ENCODE measurements at regions not wholly inside any gene's neighbourhood (a gene's known extent, or its start where the extent isn't known, plus 50 kb on each side); places are given as distances from the start of the nearest gene placed in this dataset.
"Not testable (repeated sequence)": the region's sequence is repeated elsewhere in the genome, so short reads cannot be mapped to it uniquely, and the experiment has no call there.

DNA sequence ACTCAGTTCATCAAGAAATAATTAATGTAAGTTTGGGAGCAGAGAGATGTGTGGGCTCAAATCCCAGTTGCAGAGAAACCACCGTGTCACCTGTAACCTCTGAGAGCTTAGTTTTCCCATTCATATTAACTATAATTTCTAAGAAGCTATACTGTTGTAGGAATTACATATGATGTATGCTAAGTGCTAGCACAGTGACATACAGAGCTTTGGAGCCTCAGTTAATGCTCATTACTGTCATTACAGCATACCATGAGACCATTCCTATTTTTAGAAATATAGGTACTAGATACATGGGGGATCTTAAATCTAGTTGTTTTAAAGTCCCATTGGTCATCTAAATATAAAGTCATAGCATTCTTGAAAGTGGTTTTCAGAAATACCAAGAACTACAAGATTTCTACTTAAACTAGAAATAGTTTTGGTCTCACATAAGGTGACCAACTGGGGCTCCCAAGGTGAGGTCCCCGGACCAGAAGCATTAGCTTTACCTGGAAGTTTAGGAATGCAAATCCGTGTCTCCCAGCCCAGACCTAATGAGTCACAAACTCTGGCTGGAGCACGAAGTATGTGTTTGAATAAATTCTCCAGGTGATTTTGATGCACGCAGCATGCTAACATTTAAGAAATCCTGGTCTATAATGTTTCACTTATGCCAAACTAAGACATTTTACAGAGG, 144.6 kb downstream of the LACC1 start:
- no peak for DNase-seq

DNA sequence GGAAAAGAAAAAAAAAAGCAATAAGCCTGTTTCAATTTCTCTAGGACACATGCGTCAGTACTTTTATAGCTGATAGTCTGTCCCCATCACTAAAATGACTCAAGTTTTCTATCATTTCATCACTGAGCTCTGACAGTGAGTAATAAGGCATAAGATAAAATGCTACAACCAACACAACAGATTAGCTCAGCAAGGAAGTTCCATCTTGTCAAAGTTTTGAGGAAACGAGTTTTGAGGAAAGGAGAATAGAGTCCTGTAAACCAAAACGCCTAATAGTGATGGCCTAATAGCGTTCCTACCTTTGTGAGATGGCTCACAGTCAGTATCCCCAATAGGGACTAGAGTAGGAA, 145.1 kb downstream of the LACC1 start:
- no peak for DNase-seq

DNA sequence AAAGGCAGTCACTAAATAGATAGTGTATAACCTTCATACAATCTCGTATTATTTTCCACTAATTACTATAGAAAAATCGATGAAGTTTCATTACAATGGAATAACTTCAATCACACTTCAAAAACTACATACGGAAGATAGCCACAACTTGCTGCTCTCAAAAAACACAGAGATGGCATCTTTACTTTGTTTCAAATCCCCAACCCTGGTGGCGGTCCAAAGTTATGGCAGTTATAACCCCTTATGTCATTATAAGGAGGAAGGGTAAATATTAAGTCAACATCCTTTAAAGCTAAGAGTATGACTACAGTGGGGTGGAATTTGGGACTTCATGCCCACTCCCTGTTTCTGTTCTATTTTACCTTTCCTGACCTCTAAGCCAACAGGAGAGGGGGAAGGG, 146.5 kb downstream of the LACC1 start:
- no peak for DNase-seq

DNA sequence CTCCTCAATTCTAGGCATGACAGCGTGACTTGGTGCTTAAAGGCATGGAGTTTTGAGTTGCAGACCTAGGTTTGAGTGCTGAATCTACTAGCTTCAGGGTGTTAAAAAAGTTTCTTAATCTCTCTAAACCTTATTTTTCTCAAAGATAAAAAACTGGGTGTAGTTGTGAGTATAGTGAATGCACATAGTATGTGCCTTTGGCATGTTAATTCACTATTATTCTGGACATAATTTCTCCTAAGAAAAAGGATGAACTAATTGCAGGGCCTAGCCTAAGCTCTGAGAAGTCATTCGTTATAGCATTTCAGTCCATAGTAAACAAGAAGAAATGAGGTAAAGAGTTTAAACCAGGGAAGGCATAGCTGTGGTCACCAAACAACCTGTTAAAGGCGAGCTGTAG, 149.0 kb downstream of the LACC1 start:
- DNase-seq, result no peak

DNA sequence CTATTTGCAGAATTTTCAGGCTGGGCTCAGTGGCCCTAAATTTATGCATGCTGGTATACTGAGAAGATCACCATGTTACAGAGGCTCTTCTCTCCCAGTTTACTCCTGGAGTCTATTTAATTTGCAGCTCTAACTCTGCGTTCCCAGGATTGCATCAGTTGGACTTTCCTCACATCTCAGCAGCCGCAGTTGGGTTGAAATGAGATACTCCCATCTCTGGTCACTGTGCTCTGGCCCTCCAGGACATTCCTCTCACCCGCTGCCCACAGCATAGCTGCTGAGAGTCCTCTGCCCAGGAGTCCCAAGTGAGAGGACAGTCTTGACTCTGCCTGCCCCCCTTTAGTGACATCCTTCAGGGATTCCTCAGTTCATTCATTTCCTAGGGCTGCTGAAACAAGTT, 150.9 kb downstream of the LACC1 start:
- no peak for DNase-seq

DNA sequence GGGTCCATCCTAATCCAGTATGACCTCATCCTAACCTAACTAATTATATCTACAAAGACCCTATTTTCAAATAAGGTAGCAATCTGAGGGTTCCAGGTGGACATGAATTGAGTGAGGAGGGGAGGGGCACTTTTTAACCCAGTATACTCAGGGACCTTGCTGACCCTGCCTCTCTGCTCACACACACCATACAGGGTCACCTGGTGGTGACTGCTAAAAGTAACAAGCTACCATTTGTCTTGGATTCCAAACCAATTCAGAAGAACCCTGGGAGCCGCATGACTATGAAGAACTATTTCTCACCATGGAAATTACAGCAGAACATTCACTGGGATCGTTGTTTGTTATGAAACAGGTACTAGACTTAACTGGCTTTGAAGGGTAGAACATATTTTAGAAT, 151.9 kb downstream of the LACC1 start:
- DNase-seq, result no peak

DNA sequence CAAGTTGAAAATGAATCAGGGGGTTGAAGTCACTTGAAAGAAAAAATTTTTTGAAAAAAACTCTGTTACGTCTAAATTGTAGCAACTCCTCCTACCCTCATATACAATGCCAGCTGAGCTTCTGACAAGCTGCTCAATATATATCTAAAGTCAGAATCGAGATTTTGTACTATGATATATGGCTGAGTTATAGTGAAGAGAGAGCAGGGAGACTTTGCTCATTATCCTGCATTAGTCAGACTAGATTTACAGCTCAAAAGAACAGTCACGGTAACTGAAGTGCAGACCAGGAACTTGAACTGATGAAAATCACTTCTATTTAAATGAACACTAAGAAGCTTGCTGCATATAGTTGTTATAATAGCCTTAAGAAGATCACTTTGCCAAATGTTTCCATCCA, 153.1 kb downstream of the LACC1 start:
- DNase-seq, result no peak

DNA sequence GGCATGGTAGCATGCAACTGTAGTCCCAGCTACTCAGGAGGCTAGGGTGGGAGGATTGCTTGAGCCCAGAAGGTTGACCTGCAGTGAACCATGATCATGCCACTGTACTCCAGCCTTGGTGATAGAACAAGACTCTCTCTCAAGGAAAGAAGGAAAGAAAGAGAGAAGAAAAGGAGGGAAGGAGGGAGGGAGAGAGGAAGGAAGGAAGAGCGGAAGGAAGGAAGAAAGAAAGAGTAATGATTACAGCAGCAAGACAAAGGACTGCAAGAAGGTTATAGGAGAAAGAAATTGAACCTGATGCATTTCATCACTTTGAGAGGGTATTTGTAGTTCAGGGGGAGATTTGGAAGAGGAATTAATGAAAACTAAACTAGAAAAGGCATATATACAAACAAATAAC, 155.7 kb downstream of the LACC1 start:
- no peak for DNase-seq

DNA sequence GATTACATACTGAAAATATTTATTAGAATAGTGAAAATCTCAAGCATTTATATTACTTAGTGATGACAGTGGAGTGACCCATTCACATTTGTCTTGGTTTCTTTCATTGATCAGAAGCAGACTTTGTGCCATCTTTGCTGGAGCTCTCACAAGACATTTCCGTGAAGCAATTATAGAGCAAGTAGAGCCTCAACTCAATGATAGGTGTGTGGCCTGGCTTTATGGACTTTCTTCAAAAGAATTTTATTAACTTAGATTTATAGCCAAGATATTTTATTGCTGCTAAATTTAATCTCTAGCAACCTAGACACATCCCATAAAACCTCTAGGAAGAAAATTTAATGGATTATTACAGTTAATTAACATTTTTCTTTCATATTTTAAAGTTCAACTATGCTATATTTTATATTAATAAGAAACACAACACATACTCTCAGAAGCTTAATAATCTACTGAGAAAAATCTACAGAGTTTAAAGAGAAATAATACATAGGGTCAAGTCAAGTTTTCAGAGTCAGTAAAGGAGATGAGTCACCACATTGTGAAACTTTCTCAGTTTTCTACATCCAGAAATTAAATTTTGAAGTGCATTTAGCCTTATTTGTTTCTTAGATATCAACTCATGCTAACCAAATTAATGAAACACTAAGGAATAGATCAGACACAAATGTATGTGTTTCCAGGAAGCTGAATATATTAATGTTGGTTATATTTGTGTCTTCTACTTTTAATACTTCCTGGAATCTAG, 160.5 kb downstream of the LACC1 start:
- no peak for DNase-seq

DNA sequence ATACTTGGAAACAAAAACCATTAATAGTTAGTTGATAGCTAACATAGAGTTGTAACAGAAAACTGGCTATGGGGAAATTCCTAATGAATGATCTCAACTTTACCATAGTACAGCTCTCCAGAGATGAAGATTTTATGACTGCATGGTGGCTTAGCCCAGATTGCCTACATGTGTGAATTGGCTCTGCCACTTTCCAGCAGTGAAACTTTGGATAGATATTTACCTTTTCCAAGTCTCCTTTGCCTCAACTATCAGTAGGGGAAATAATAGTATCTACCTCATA, 161.1 kb downstream of the LACC1 start:
- DNase-seq, result no peak

DNA sequence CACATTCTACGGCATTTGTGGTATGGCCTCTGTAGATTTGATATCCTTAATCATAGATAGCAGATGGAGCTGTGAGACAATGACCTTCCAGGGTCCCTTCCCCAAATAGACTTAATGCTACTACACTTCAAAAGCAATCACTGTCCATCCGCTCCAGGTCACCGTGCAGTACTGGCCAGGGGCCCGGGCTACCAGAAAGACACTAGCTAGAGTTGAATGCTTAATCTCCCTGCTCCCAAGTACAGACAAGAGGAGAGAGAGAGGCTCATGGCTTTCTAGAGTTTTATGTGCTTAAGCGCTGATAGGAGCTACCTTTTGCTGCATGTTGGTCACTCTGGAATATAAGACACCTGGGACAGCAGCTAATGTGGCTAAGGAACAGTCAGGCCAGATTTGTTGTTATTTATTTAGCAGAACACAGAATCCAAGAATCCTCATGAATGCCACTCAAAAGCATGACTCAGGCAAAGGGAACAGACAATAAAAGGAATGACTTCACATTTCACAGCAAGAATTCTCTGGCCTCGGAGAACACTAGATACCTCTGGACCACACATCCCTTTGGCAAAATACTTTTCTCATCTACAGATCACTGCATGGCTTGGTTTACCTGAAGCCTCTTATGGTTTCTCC, 165.0 kb downstream of the LACC1 start:
- DNase-seq, result no peak

DNA sequence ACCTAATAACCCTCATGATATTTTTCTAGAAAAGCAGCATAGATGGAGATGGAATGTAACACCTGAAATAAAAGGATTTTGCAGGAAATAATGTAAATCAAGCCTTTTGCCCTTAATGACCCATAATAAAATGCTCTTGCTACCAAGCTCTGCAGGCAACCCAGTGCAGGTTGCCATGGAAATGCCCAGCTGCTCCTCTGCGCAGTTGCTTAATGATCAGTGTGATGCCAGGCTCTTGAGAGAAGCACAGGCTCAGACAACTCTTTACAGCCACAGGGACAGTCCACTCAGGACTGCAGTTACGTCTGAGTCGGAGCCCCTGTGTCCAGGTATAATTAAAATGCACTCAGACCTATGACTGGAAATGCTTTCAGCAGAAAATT, 165.5 kb downstream of the LACC1 start:
- DNase-seq, result no peak

DNA sequence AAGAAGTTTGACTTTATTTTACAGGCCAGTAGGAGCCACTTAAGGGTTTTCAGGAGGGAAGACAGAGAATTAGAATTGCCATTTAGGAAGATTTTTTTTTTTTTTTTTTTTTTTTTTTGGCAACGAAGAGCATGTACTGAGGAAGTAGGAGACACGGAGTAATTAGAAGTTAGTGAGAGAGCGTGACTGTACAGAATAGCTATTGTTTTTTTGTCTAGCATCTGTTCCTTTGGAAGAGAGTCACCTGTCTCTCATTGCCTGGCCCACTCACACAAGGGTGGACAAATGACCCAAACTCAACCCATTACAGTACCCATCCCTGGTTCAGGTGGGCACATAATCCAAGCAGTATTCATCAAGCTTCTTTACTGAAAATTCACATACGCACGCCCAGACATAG, 166.7 kb downstream of the LACC1 start:
- DNase-seq, result no peak

DNA sequence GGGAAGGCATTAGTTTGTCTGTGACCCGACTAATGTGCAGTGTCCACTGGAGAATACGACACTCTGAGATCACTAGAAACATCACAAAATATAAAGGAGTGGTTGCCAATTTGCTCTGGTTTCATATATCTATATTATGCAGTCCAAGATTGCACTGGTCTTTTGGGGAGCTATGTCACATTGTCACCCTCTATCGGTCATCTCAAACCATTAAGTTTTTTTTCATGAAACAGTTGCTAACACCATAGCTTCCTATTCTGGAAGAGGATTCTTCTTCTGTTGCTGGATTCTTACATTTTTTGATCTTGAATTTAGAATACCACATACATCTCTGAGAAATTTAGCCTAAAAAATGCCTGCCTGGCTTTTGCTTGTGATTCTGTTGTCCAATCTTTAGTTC, 168.6 kb downstream of the LACC1 start:
- peak; percentile 38 for DNase-seq

DNA sequence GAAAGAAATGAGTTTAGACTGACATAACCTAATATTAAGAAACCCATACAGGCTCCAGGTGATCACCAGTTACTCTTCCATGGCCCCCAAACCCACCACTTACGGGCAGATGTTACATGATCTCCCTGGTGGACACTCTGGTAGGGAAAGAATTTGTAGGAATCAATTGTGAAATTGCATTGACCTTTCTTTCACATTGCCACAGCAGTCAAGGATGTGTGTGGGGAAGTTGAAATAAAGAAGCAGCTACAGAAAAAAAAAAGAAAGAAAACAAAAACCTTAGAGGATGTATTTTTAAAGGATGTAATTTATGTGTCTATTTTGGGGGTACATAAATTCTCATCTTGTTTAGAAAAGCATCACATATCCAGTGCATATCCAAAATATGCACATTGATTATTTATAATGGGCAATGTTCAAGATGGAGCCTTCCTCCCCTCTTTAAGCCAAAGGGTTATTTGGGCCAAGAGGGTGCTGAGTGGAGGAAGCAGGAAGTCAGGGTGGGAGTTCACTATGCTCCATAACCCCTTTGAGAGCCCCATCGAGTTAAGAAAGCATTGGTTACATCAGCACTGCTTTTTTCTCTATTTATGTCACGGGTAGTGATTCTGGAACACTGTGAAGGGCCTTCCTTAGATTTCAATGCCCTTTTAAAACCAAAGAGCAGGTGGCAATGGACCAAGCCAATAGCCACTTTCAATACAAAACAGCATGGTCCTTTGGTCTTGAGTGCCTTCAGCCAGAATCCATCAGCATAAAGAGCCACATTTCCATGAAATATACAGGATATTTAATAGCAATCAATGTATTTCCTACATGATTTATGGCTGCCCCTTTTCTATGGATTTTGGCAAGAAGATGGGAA, 169.6 kb downstream of the LACC1 start:
- no peak for DNase-seq

DNA sequence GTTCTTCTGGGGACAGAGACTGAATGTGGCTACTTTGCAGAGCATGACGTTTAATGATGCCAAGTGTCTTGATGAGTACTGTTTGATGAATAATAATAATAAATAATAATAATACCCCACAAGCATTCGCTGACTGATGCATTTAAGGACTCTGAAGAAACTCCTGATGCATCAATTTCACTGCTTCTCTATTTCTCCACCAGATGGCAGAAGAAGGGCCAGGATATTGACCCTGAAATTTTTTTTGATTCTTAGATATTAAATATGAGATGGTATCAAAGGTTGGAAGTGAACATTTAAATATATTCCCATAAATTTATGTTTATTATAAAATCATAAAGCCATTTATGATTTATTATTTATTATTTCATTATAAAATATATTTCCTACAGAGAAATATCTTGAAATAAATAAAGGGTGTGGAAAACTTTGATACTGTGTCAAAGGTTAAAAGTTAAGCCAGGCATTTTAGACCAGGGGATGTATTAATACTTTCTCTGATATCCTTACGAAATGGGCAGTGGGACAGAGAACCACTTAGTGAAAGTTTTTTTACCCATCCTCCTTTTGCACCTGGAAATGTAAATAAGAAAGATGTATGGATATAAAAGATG, 170.9 kb downstream of the LACC1 start:
- peak; percentile 70 for DNase-seq

DNA sequence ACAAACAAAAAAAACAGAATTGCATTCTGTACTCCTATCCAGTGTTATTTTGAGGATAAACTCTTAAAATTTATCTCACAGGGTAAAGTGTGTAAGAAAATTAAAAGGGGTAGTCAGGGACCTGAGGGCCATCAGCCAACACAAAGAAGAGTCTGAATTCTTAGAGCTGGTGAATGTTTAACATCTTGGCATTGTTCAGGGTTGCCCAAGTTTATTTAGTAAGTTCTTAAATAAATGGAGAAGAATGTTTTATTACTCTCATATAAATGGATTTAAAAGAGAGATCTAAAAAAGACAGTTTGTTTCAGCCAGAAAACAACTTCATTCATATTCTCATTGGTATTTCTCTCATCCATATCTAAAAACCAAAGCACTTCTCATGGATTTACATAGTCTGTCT, 171.7 kb downstream of the LACC1 start:
- DNase-seq, result no peak

DNA sequence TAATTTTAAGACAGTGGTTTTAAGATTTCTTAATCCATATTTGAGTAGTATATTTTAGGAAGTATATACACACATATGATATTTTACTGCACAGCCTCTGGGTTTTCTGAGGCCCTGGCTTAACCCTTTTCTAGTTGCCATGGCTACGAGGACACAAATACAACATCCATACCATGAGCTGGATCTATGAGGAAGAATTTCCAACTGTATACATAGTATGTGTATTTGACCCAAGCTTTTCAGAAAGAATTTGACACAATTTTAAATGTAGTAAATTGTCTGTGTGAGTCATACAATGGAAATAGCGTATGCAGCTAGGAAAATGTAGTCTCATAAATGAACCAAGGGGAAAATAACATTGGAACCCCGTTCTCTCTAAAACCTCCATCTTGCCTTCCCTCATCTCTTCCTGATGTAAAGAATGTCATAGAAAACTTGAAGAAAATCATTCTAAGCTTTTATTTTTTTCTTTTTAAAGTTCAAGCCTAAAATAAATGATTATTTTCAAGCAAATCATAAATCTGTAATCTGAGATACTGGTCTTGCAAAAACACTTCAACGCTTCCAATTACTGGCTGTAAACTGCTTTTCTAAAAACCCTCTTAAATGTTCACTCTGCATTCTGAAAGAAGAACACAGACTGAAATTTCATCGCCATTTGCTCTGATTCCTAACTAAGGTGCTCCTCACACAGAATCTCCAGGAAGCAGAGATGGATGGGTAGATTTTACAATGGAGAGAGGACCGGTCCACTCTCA, 172.4 kb downstream of the LACC1 start:
- DNase-seq, result peak; percentile 5

DNA sequence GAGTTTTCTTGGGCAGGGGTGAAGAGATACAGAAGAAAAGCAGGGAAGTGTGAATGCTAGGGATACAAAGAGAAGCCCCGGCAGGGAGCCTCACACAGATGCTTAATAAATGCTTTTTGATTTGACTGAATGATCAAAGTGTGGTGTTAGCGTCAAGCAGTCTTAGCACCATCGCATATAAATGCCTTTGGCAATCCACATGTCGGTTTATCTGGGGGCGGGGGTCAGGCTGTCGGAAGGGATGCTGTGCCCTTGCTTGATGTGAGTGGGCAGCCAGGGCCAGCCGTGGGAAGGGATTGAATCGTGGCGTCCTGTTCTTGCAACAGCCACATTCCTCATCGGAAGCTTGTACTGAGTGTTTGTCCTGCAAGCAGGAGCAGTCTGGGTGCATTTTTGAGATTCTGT, 173.1 kb downstream of the LACC1 start:
- DNase-seq, result no peak

DNA sequence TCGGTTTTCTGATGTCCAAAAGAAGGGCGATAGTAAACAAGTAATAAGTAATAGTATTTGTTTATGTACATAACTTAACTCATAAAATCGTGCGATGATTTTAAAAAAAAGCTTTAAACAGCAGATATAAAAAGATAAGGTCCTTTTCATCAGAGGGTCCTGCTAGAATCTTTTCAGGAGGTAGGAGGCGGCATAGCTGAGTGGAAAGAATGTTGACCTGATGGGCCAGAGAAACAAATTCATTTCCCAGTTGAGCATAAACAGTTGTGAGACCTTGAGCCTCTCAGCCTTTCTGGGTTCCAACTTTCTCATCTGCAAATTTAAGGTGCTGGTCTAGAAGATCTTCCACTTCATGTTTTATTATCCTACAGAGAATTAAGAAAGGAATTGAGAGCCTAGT, 173.5 kb downstream of the LACC1 start:
- no peak for DNase-seq

DNA sequence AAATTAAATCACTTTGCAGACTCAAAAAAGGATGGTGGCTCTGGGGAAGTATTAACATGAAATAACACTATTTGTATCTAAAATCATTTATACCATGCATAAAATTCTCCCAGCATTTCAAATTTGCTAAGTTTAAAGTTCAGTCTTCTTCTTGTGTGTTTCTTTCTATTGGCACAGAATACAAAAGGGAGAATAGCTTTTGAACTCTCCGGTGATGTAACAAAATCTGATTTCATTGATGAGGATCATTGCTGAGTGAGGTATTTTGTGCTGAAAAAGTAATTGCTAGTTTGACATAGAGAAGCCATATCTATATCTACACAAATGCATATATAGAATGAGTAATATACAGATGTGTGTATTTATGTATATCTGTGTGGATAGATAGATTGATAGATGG, 174.8 kb downstream of the LACC1 start:
- no peak for DNase-seq

DNA sequence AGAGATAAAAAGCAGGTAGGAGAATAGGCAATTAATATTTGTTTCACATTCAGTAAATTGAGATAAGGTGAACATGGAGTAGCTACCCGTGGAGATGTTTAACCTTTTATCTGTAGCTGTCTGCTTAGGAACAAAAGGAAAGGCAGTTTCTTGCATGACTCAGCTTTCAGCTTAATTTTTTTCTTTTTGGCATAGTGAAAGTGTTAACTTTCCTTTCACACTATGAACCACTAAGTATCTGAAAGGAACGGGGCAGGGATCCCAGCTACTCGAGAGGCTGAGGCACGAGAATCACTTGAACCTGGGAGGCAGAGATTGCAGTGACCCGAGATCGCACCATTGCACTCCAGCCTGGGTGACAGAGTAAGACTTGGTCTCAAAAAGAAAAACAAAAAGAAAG, 176.0 kb downstream of the LACC1 start:
- DNase-seq, result not testable (repeated sequence)

Measured in dermis blood vessel endothelial cell (primary cell).